ENCODE measurements at regions not wholly inside any gene's neighbourhood (a gene's known extent, or its start where the extent isn't known, plus 50 kb on each side); places are given as distances from the start of the nearest gene placed in this dataset.

DNA sequence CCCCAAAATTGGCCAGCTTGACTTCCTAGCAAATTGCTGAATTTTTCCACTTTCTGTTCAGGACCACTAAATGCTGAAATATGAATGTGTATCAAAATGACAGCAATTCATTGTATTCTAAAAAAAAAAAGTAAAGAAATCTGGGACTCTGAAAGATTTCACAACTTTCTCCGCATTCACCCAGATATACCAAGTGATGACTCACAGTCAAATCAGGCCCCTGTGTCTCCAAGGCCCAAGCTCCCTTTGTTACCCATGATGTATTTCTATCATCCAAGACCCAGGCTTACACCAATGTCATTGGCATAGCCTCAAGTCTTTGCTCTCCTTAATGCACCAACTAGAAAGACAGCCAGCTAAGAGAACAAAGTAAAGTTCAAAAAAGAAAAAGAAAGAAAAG lies 493.9 kb downstream of the NTRK2 start:
- TF ChIP-seq, protein P1, sequence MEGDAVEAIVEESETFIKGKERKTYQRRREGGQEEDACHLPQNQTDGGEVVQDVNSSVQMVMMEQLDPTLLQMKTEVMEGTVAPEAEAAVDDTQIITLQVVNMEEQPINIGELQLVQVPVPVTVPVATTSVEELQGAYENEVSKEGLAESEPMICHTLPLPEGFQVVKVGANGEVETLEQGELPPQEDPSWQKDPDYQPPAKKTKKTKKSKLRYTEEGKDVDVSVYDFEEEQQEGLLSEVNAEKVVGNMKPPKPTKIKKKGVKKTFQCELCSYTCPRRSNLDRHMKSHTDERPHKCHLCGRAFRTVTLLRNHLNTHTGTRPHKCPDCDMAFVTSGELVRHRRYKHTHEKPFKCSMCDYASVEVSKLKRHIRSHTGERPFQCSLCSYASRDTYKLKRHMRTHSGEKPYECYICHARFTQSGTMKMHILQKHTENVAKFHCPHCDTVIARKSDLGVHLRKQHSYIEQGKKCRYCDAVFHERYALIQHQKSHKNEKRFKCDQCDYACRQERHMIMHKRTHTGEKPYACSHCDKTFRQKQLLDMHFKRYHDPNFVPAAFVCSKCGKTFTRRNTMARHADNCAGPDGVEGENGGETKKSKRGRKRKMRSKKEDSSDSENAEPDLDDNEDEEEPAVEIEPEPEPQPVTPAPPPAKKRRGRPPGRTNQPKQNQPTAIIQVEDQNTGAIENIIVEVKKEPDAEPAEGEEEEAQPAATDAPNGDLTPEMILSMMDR (conservative IDR thresholded peaks at IDR 0.05), result no peak
- TF ChIP-seq ZFX (IDR thresholded peaks at IDR 0.05), result no peak
